Duodenal mucosa (tissue), 2 donors: ENCODE measurements at regions not wholly inside any gene's neighbourhood (a gene's known extent, or its start where the extent isn't known, plus 50 kb on each side); places are given as distances from the start of the nearest gene placed in this dataset.

Source experiments
- H3K27ac ChIP-seq: one replicate; pipeline ENCODE4 v1.7.0; 2013; ENCODE audit warnings: low read depth, low read length
- H3K27me3 ChIP-seq, 2 donors: one replicate each; pipeline ENCODE4 v1.7.0; 2013; ENCODE audit warnings: low read length in 2 of 2, control low read depth in 1 of 2; ENCODE audit not compliant: insufficient read depth in 2 of 2, control insufficient read depth in 1 of 2
- H3K36me3 ChIP-seq, 2 donors: one replicate each; pipeline ENCODE4 v1.7.0; 2013; ENCODE audit warnings: low read length in 2 of 2, control low read depth in 1 of 2; ENCODE audit not compliant: insufficient read depth in 2 of 2, control insufficient read depth in 1 of 2
- H3K4me1 ChIP-seq, 2 donors: one replicate each; pipeline ENCODE4 v1.7.0; 2013; ENCODE audit warnings: low read length in 2 of 2, control low read depth in 1 of 2; ENCODE audit not compliant: insufficient read depth in 2 of 2, control insufficient read depth in 1 of 2
- H3K4me3 ChIP-seq, 2 donors: one replicate each; pipeline ENCODE4 v1.7.0; 2013; ENCODE audit warnings: low read length in 2 of 2, low read depth in 1 of 2
- H3K9ac ChIP-seq, 2 donors: one replicate each; pipeline ENCODE4 v1.7.0; 2013; ENCODE audit warnings: low read length in 2 of 2, low read depth in 1 of 2
- H3K9me3 ChIP-seq, 2 donors: one replicate each; pipeline ENCODE4 v1.7.0; 2013; ENCODE audit warnings: low read length in 2 of 2, control low read depth in 1 of 2; ENCODE audit not compliant: control insufficient read depth in 1 of 2

DNA sequence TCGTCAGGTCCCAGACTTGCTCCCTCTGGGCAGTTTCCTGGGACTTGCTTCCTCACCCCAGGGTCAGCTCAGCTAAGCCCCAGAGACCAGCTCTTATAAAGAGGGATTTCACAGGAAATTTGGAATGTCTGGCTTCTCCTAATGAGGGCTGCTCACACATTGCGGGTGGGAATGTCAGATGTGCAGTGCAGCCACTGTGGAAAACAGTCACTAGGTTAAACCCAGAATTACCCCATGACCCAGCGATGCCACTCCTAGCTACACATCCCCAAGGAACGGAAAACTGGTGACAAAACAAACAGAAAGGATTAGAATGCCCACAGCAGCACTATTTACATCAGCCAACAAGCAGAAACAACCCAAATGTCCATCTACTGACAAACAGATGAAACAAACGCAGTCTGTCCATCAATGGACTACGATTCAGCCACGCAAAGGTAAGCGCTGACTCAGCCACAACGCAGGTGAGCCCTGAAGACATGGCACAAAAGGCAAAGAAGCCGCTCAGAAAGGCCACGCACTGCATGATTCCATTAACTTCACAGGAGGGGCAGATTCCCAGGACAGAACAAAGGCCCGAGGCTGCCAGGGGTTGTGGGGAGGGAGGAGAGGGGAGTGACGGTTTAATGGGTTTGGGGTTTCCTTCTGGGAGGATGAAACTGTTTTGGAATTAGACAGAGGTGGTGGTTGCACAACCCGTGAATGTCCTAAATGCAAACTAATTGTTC lies 63.0 kb downstream of the NCOR2 start:
- Histone ChIP-seq H3K4me3 (no peak overlapping the region), H3K9ac (no peak overlapping the region), H3K36me3 (no peaks in the 10 kb centered on the region), H3K27ac (no peak overlapping the region), H3K27me3 (no peaks in the 10 kb centered on the region), H3K4me1 (peaks cover 19 to 44% of the 10 kb centered on the region in 2 donors), H3K9me3 (no peaks in the 10 kb centered on the region)

DNA sequence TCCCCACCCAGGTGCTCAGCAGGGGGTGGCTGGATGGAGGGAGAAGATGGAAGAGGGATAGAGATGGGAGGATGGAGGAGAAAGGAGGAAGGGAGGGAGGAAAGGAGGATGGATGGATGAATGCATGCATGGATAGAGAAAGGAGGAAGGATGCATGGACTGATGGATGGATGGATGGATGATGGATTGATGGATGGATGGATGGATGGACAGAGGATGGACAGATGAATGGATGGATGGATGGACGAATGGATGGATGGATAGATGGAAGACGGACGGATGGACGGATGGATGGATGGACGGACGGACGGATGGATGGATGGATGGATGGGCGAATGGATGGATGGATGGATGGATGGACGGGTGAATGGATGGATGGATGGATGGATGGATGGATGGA lies 64.1 kb downstream of the NCOR2 start:
- Histone ChIP-seq H3K4me1 (peaks cover 15 to 47% of the 10 kb centered on the region in 2 donors), H3K27ac (no peak overlapping the region), H3K27me3 (no peaks in the 10 kb centered on the region), H3K4me3 (no peak overlapping the region), H3K9ac (no peak overlapping the region), H3K9me3 (no peaks in the 10 kb centered on the region), H3K36me3 (no peaks in the 10 kb centered on the region)

DNA sequence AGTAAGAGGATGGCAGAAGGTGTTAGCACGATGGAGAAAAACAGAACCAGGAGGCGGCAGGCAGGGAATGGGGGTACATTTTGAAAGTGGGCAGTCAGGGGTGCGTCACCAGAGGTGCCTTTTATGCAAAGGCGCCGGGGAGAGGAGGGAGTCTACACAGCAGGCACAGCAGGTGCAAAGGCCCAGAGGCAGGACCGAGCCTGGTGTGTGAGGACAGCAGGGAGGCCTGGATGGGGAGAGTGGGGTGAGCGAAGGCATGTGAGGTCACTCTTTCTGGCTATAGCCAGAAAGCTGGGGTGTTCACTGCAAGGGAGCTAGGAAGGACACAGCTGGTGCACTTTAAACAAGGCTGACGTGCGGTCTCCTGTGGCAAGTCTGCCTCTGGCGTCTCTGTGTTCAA lies 65.0 kb downstream of the NCOR2 start:
- no peak overlapping the region for H3K9ac ChIP-seq
- H3K36me3 ChIP-seq = no peaks in the 10 kb centered on the region
- no peak overlapping the region for H3K4me3 ChIP-seq
- H3K4me1 ChIP-seq = peaks cover 20 to 45% of the 10 kb centered on the region in 2 donors
- no peaks in the 10 kb centered on the region for H3K27me3 ChIP-seq
- no peaks in the 10 kb centered on the region for H3K9me3 ChIP-seq
- H3K27ac ChIP-seq = no peak overlapping the region

DNA sequence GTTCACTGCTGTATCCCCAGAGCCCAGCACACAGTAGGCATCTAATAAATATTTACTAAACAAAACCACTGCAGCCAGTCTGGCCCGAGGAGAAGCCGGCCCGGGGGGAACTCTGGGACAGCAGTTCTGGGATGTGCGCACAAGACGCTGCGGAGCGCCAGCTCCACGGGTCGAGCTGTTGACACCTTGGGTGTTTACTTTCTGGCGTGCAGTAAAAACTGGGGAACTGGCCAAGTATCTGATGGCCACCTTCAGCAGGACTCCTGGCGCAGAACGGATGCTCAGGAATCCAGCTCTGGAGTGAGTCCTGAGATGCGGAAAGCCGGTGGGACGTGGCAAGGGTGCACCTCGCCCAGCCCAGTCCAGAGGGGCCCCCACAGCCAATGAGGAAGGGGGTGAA lies 65.6 kb downstream of the NCOR2 start:
- Histone ChIP-seq H3K27me3 (no peaks in the 10 kb centered on the region), H3K4me3 (no peak overlapping the region), H3K36me3 (no peaks in the 10 kb centered on the region), H3K4me1 (peaks cover 20 to 44% of the 10 kb centered on the region in 2 donors), H3K9ac (no peak overlapping the region), H3K27ac (no peak overlapping the region), H3K9me3 (no peaks in the 10 kb centered on the region)

DNA sequence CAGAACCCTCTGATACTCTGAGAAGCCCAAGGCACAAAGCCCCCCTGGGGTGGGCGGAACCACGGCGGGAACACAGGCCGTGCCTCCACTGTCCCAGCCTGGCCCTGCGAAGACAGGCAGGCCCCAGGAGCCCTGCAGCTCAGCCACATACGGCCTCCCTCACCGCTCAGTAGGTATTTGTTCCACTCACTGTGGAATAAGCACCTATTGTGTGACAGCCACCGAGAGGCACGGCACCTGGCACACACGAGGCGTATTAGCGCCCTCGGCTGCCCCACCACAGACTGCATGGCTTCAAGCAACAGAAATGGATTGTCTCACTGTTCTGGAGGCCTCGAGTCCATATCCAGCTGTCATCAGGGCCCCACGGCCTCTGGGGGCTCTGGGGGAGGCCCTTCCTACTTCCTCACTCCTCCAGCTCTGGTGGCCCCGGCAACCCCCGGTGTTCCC lies 66.3 kb downstream of the NCOR2 start:
- Histone ChIP-seq H3K4me1 (peaks cover 17 to 42% of the 10 kb centered on the region in 2 donors), H3K9ac (no peak overlapping the region), H3K27ac (no peak overlapping the region)

DNA sequence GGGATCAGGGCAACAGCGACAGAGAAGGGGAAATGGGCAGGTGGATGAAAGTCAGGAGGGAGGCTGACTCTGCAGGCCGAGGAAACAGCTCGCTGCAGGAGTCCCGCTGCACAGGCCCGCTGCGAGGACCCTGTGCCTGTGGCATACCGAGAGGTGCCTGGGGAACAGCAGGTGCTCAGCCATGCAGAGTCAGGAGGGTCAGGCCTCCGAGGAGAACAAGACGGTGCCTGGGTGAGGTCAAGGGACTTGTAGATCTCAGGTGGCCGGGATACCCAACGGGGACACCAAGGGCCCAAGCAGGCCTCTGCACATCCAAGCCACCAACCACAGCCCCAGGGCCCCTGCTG lies 67.5 kb downstream of the NCOR2 start:
- Histone ChIP-seq H3K9ac (no peak overlapping the region), H3K36me3 (no peaks in the 10 kb centered on the region), H3K4me1 (peaks cover 17 to 33% of the 10 kb centered on the region in 2 donors), H3K9me3 (no peaks in the 10 kb centered on the region), H3K4me3 (no peak overlapping the region), H3K27ac (no peak overlapping the region), H3K27me3 (no peaks in the 10 kb centered on the region)

More for the DNA sequence above, 66.3 kb downstream of the NCOR2 start:
- H3K36me3 ChIP-seq = no peaks in the 10 kb centered on the region
- H3K9me3 ChIP-seq = no peaks in the 10 kb centered on the region
- no peak overlapping the region for H3K4me3 ChIP-seq
- H3K27me3 ChIP-seq = no peaks in the 10 kb centered on the region

DNA sequence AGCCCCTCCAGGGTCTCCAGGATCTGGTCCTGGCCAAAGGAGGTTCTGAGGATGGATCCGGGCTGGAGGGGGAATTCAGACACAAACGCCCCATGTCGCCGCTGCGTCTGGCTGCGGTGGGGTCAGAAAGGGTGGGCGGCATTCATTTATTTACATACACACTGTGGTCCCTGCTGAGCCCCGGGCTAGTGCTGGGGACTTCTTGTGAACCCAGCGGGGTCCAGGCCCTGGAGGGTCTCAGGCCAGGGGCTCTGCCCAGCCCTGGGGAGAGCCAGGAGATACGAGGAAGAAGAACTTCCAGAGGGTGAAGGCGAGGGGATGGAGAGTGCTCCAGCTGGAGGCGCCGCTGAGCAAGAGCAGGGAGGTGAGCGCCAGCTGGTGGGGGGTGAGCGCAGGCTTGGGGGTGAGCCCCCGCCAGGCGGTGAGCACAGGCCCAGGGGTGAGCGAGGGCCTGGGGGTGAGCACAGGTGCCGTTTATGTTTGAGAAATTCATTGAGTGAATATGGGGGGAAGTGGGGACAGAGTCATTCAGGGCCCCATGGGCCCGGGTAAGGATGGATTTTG lies 68.1 kb downstream of the NCOR2 start:
- Histone ChIP-seq H3K27me3 (no peaks in the 10 kb centered on the region), H3K36me3 (no peaks in the 10 kb centered on the region), H3K9ac (no peak overlapping the region), H3K9me3 (no peaks in the 10 kb centered on the region), H3K27ac (no peak overlapping the region), H3K4me1 (peaks cover 17 to 35% of the 10 kb centered on the region in 2 donors), H3K4me3 (no peak overlapping the region)

DNA sequence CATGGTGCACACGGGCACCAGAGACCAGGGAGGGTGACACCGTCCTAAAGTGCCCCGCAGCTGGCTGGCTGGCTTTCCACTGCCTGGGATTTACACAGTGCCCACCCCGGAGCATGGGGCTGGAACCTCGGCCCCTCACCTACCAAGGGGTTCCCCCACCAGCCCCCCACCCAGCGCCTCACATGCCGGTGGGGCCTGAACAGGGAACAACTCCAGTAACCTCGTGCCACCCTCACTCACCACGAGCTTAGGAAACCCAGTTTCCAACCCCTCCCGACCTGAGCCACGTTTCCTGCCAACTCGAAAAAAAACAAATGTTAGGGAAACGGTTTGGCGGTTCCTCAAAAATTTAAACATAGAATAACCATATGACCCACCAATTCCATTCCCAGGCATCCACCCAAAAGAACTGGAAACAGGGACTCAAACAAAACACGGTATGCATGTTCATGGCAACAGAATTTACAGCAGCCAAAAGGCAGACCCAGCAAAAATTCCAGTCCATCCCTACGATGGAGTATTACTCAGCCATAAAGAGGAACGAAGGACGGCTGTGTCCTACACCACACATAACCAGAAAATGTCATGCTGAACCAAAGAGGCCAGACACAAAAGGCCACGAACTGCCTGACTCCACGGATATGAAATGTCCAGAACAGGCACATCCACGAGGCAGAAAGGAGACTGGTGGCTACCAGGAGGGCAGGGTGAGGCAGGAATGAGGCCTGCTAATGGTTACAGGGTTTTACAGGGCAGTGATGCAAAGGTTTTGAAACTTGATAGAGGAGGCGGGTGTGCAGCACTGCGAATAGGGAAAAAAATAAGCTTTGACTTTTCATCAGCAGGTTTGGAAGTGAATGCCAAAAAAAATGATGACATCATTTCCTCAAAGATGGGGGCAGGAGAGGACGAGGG lies 68.9 kb downstream of the NCOR2 start:
- H3K9ac ChIP-seq = no peak overlapping the region
- peak overlapping the region; percentile 40 for H3K27ac ChIP-seq
- H3K4me1 ChIP-seq = peaks cover 17 to 42% of the 10 kb centered on the region in 2 donors

DNA sequence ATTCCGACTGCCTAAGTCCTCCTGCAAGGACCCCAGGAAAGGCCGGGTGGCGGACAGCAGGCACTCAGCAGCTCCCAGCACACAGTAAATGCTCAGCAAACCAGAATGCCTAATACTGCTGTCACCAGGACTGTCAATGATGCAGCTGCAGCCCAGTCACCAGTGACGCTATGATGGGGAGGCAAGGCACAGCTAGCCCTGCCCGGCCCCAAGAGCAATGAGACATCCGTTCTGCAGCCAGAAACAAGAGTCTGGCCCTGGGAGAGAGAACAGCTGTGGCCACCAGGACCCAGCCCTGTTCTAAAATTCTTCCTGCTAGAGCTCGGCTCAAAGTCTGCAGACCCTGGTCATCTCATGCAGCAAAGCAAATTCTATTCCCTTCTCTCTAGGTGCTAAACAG lies 69.8 kb downstream of the NCOR2 start:
- H3K27ac ChIP-seq = no peak overlapping the region
- H3K4me3 ChIP-seq = no peak overlapping the region
- peaks cover 0 to 4% of the 10 kb centered on the region in 2 donors for H3K36me3 ChIP-seq
- no peaks in the 10 kb centered on the region for H3K27me3 ChIP-seq
- H3K9me3 ChIP-seq = no peaks in the 10 kb centered on the region
- no peak overlapping the region for H3K9ac ChIP-seq
- H3K4me1 ChIP-seq = peaks cover 17 to 35% of the 10 kb centered on the region in 2 donors

More for the DNA sequence above, 68.9 kb downstream of the NCOR2 start:
- Histone ChIP-seq H3K27me3 (no peaks in the 10 kb centered on the region), H3K9me3 (no peaks in the 10 kb centered on the region), H3K4me3 (no peak overlapping the region), H3K36me3 (peaks cover 0 to 4% of the 10 kb centered on the region in 2 donors)

DNA sequence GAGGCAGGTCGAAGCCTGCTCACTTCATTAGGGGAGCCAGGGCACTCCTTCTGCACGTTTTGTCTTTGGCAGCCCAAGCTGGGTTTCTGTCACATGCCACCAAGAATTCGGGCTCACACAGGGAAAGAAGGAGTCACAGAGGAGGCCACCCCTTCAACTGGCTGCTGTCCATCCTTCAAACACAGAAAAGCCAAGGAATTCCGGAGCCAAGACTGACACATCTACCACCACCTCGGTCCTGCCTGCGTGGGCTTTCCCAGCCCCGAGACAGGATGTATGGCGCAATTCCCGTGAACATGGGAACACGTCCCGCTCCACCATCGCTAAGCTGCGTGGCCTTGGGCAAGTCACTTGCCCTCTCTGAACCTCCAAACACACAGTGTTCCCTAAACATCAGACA lies 70.4 kb downstream of the NCOR2 start:
- Histone ChIP-seq H3K9me3 (no peaks in the 10 kb centered on the region), H3K36me3 (peaks cover 2 to 8% of the 10 kb centered on the region in 2 donors), H3K27ac (no peak overlapping the region), H3K27me3 (no peaks in the 10 kb centered on the region), H3K4me1 (peaks cover 17 to 31% of the 10 kb centered on the region in 2 donors), H3K9ac (no peak overlapping the region), H3K4me3 (no peak overlapping the region)
